K562 (cell line): ENCODE measurements at regions not wholly inside any gene's neighbourhood (a gene's known extent, or its start where the extent isn't known, plus 50 kb on each side); places are given as distances from the start of the nearest gene placed in this dataset.

Experiments used
- ATAC-seq: fragments of 200-7000 bp; cut with Tn5 transposase; 3 replicates; pipeline ENCODE4 v1.9.1; 2020; ENCODE audit warnings: moderate library complexity
- BruUV-seq: library from RNA; stranded (reverse); fragments of 400-500 nt; replicated peaks from 2 replicates; lab custom pipeline; 2021; lab: Mats Ljungman, UMichigan
- CTCF ChIA-PET: fragments of 300-600 bp; formaldehyde crosslinking; extraction: SDS; loops from one replicate; lab custom pipeline; 2021; ENCODE audit warnings: low intra/inter-chr PET ratio; lab: Yijun Ruan, JAX
- POLR2A ChIA-PET: fragments of 300-600, 350-650 bp; sonication (Branson Sonifier 250); formaldehyde crosslinking; extraction: SDS; loops from one replicate; lab custom pipeline; 2021; ENCODE audit warnings: antibody characterized with exemption, inconsistent platforms; lab: Yijun Ruan, JAX
- DNase-seq, 4 experiments: peaks; one replicate each; pipeline versions ENCODE4 v3.0.0 to v3.0.0-alpha.2; 2011 to 2018; ENCODE audit warnings: low spot score in 3 of 4, mixed read lengths in 3 of 4; ENCODE audit errors: extremely low read depth in 1 of 4
- FAIRE-seq: peaks from 2 replicates; lab custom pipeline; 2011; peaks lifted over from hg19 to GRCh38; lab: Jason Lieb, UNC
- H2AFZ ChIP-seq: 2 replicates; pipeline ENCODE4 v1.6.0; 2011; ENCODE audit warnings: low read depth, low read length, control low read depth, inconsistent platforms
- H3K27ac ChIP-seq: fragments of 200-600 bp; 3 replicates; pipeline ENCODE4 v1.8.0; 2011; ENCODE audit warnings: low read depth, mild to moderate bottlenecking, control low read depth, inconsistent platforms, low read length, moderate library complexity, mixed read lengths; ENCODE audit errors: extremely low read depth
- H3K27me3 ChIP-seq, 2 experiments: fragments of 300-600 bp in 1 of 2; 2 replicates in 1 of 2; 3 replicates in 1 of 2; pipeline versions ENCODE4 v1.6.0 to v1.8.0; 2011; ENCODE audit warnings: inconsistent platforms in 2 of 2, low read length in 2 of 2, mild to moderate bottlenecking in 1 of 2, mixed read lengths in 1 of 2, moderate library complexity in 1 of 2; ENCODE audit not compliant: control insufficient read depth in 2 of 2, insufficient read depth in 2 of 2
- H3K36me3 ChIP-seq: fragments of 300-600 bp; 3 replicates; pipeline ENCODE4 v1.8.0; 2011; ENCODE audit warnings: mild to moderate bottlenecking, low read length, inconsistent platforms; ENCODE audit not compliant: control insufficient read depth, insufficient read depth
- H3K4me1 ChIP-seq, 2 experiments: fragments of 200-600 bp in 1 of 2; replicated peaks in 1 of 2; 2 replicates in 1 of 2; 3 replicates in 1 of 2; pipeline versions ENCODE4 v1.5.1 to v1.8.0; 2011; ENCODE audit warnings: inconsistent platforms in 2 of 2, low read length in 2 of 2, mild to moderate bottlenecking in 1 of 2, mixed read lengths in 1 of 2, moderate library complexity in 1 of 2; ENCODE audit not compliant: control insufficient read depth in 2 of 2, insufficient read depth in 2 of 2
- H3K4me2 ChIP-seq: 2 replicates; pipeline ENCODE4 v1.6.1; 2011; ENCODE audit warnings: low read length, control low read depth, inconsistent platforms, mixed read lengths; ENCODE audit not compliant: insufficient read depth
- H3K4me3 ChIP-seq: fragments of 200-600 bp; sonication (generic), shearing (Covaris generic); 2 replicates; pipeline ENCODE4 v1.5.1; 2016; ENCODE audit warnings: control low read depth, inconsistent platforms
- H3K79me2 ChIP-seq: fragments of 200-600 bp; 3 replicates; pipeline ENCODE4 v1.8.0; 2011; ENCODE audit warnings: low read length, inconsistent platforms; ENCODE audit not compliant: control insufficient read depth, insufficient read depth
- H3K9ac ChIP-seq, 2 experiments: 2 replicates each; pipeline versions ENCODE4 v1.6.0 to v1.6.1; 2011; ENCODE audit warnings: low read depth in 2 of 2, low read length in 2 of 2, control low read depth in 1 of 2, inconsistent platforms in 1 of 2, mild to moderate bottlenecking in 1 of 2, mixed read lengths in 1 of 2; ENCODE audit not compliant: insufficient read depth in 1 of 2
- H3K9me1 ChIP-seq: one replicate; pipeline ENCODE4 v1.6.0; 2011; ENCODE audit warnings: inconsistent platforms, mild to moderate bottlenecking, low read length, moderate library complexity; ENCODE audit not compliant: control insufficient read depth, insufficient read depth
- H3K9me3 ChIP-seq: replicated peaks from 2 replicates; pipeline ENCODE4 v1.5.1; 2011; ENCODE audit warnings: low read depth, low read length, inconsistent platforms; ENCODE audit not compliant: control insufficient read depth, insufficient read depth
- H4K20me1 ChIP-seq: replicated peaks from 2 replicates; pipeline ENCODE4 v1.6.1; 2011; ENCODE audit warnings: low read length, inconsistent platforms, mixed read lengths; ENCODE audit not compliant: control insufficient read depth, insufficient read depth
- CGGBP1 ChIP-seq: fragments of 250-450 bp; sonication (Bioruptor Pico); IDR thresholded peaks from 2 replicates; pipeline ENCODE4 v1.9.0; 2021; ENCODE audit warnings: mild to moderate bottlenecking
- GTF2A2 ChIP-seq: IDR thresholded peaks from 2 replicates; pipeline ENCODE4 v1.6.1; 2016; ENCODE audit warnings: mild to moderate bottlenecking, missing genetic modification characterization, missing compliant biosample characterization
- KAT8 ChIP-seq: fragments of 450-650 bp; IDR thresholded peaks from 2 replicates; pipeline ENCODE4 v1.6.1; 2016; ENCODE audit warnings: low read depth, mild to moderate bottlenecking
- MCM5 ChIP-seq: fragments of 450-650 bp; IDR thresholded peaks from 2 replicates; pipeline ENCODE4 v1.6.1; 2016; ENCODE audit warnings: low read depth
- PTBP1 ChIP-seq: fragments of 200-400 bp; formaldehyde crosslinking; IDR thresholded peaks from 2 replicates; pipeline ENCODE4 v1.6.1; 2017; ENCODE audit warnings: low read depth, low read length
- PTRF ChIP-seq: fragments of 450-650 bp; IDR thresholded peaks from 2 replicates; pipeline ENCODE4 v1.6.1; 2016; ENCODE audit warnings: mild to moderate bottlenecking, missing genetic modification characterization, missing compliant biosample characterization
- RBBP5 ChIP-seq: fragments of 200-600 bp; sonication (generic); IDR thresholded peaks from 2 replicates; pipeline ENCODE4 v1.6.1; 2012; ENCODE audit warnings: borderline replicate concordance, mild to moderate bottlenecking, low read length, control low read depth, inconsistent platforms; ENCODE audit not compliant: insufficient read depth, poor library complexity, severe bottlenecking
- SETDB1 ChIP-seq: IDR thresholded peaks from one replicate; pipeline ENCODE4 v1.6.1; 2012; ENCODE audit warnings: low read length, control low read depth, inconsistent platforms
- TEAD4 ChIP-seq, 2 experiments: sonication (generic) in 1 of 2; formaldehyde crosslinking in 1 of 2; IDR thresholded peaks; 2 replicates each; pipeline versions ENCODE4 v1.6.1 to v1.8.0; 2012 to 2022; ENCODE audit warnings: borderline replicate concordance in 1 of 2, inconsistent platforms in 1 of 2, low read length in 1 of 2, mild to moderate bottlenecking in 1 of 2, missing genetic modification reagents in 1 of 2
- ZBTB40 ChIP-seq, 2 experiments: fragments of 450-650 bp in 1 of 2; sonication (generic) in 1 of 2; formaldehyde crosslinking in 1 of 2; IDR thresholded peaks; 2 replicates each; pipeline versions ENCODE4 v1.7.1 to v1.9.0; 2016 to 2022; ENCODE audit warnings: inconsistent platforms in 1 of 2, mild to moderate bottlenecking in 1 of 2, missing genetic modification reagents in 1 of 2
- ZNF263 ChIP-seq: sonication (generic); formaldehyde crosslinking; IDR thresholded peaks from 2 replicates; pipeline ENCODE4 v1.8.0; 2022; ENCODE audit warnings: mild to moderate bottlenecking, missing genetic modification reagents, borderline replicate concordance
- WGBS: fragments of 100-300 bp; shearing (Covaris generic); methylation state at CpG from one replicate; pipeline ENCODE4 v1.1.6; 2016; ENCODE audit warnings: low coverage, mixed read lengths; ENCODE audit not compliant: insufficient coverage; ENCODE audit errors: missing lambda C conversion rate; 5-methylcytosine and 5-hydroxymethylcytosine counted together
- in situ Hi-C: fragments of 300-500 bp; cut with MboI; formaldehyde crosslinking; loops from 4 replicates; pipeline ENCODE4 v1.15.0; 2018; ENCODE audit warnings: inconsistent platforms, mixed read lengths
- intact Hi-C: fragments of 100-400 bp; cut with micrococcal nuclease; formaldehyde crosslinking; loops from 2 replicates; pipeline ENCODE4 v1.14.2; 2022

DNA sequence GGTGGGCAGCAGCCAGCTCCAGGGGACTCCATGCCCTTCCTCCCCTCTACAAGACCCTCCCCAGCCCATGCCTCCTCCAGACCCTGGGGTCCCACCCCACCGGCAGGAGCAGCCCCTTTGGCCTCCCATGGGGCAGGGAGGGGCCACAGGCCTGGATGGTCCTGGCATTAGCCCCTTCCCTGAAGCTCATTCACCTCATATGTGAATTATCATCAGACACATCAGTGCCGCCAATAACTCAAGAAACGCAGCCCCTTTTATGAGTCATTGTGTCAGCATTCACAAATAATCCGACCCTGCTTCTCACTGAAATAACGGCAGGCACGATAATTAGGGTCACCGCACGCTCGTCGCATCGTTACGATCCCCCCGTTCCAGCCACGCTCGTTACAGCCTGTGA lies 124.2 kb downstream of the BRD1 start:
- H3K27ac ChIP-seq = no peak overlapping the region
- ChIA-PET POLR2A (no interaction called here), CTCF (no interaction called here)
- 24% methylated on average over 15 of the region's 15 CpGs for WGBS
- DNase-seq = no peak
- H3K9me1 ChIP-seq = no peaks in the 10 kb centered on the region
- H3K4me3 ChIP-seq = no peak overlapping the region
- H3K36me3 ChIP-seq = no peaks in the 10 kb centered on the region
- H4K20me1 ChIP-seq = no peaks in the 10 kb centered on the region
- H3K4me2 ChIP-seq = no peak overlapping the region
- H2AFZ ChIP-seq = no peak overlapping the region
- no TSS peak for BruUV-seq
- peaks cover 9% of the 10 kb centered on the region for H3K9me3 ChIP-seq
- intact Hi-C loops (no loop called here), in situ Hi-C loops (no loop called here)
- ATAC-seq = no peak
- H3K27me3 ChIP-seq = no peaks in the 10 kb centered on the region; a peak in 1 of 5 replicates
- H3K4me1 ChIP-seq = peaks cover 17 to 28% of the 10 kb centered on the region in 2 experiments; a peak in 4 of 5 replicates
- H3K9ac ChIP-seq = no peak overlapping the region
- no peak for FAIRE-seq
- H3K79me2 ChIP-seq = no peaks in the 10 kb centered on the region
- TF ChIP-seq MCM5 (no peak), PTRF (tag) (no peak), GTF2A2 (tag) (no peak), CGGBP1 (CRISPR knock-in tag) (no peak), TEAD4 (IDR thresholded peaks at IDR 0.05; ENCODE audit: low read length) (no peak), TEAD4 (CRISPR knock-in tag; IDR thresholded peaks at IDR 0.05; ENCODE audit: borderline replicate concordance) (no peak), SETDB1 (no peak), KAT8 (no peak), PTBP1 (no peak), RBBP5 (no peak), ZNF263 (CRISPR knock-in tag) (no peak), ZBTB40 (IDR thresholded peaks at IDR 0.05) (no peak), ZBTB40 (CRISPR knock-in tag; IDR thresholded peaks at IDR 0.05) (no peak)
